K562 (cell line): ENCODE measurements at regions not wholly inside any gene's neighbourhood (a gene's known extent, or its start where the extent isn't known, plus 50 kb on each side); places are given as distances from the start of the nearest gene placed in this dataset.

Experiments used
- ATAC-seq: fragments of 200-7000 bp; cut with Tn5 transposase; 3 replicates; pipeline ENCODE4 v1.9.1; 2020; ENCODE audit warnings: moderate library complexity
- BruUV-seq: library from RNA; stranded (reverse); fragments of 400-500 nt; replicated peaks from 2 replicates; lab custom pipeline; 2021; lab: Mats Ljungman, UMichigan
- CTCF ChIA-PET: fragments of 300-600 bp; formaldehyde crosslinking; extraction: SDS; loops from one replicate; lab custom pipeline; 2021; ENCODE audit warnings: low intra/inter-chr PET ratio; lab: Yijun Ruan, JAX
- POLR2A ChIA-PET: fragments of 300-600, 350-650 bp; sonication (Branson Sonifier 250); formaldehyde crosslinking; extraction: SDS; loops from one replicate; lab custom pipeline; 2021; ENCODE audit warnings: antibody characterized with exemption, inconsistent platforms; lab: Yijun Ruan, JAX
- DNase-seq, 4 experiments: peaks; one replicate each; pipeline versions ENCODE4 v3.0.0 to v3.0.0-alpha.2; 2011 to 2018; ENCODE audit warnings: low spot score in 3 of 4, mixed read lengths in 3 of 4; ENCODE audit errors: extremely low read depth in 1 of 4
- FAIRE-seq: peaks from 2 replicates; lab custom pipeline; 2011; peaks lifted over from hg19 to GRCh38; lab: Jason Lieb, UNC
- H2AFZ ChIP-seq: 2 replicates; pipeline ENCODE4 v1.6.0; 2011; ENCODE audit warnings: low read depth, low read length, control low read depth, inconsistent platforms
- H3K27ac ChIP-seq: fragments of 200-600 bp; 3 replicates; pipeline ENCODE4 v1.8.0; 2011; ENCODE audit warnings: low read depth, mild to moderate bottlenecking, control low read depth, inconsistent platforms, low read length, moderate library complexity, mixed read lengths; ENCODE audit errors: extremely low read depth
- H3K27me3 ChIP-seq, 2 experiments: fragments of 300-600 bp in 1 of 2; 2 replicates in 1 of 2; 3 replicates in 1 of 2; pipeline versions ENCODE4 v1.6.0 to v1.8.0; 2011; ENCODE audit warnings: inconsistent platforms in 2 of 2, low read length in 2 of 2, mild to moderate bottlenecking in 1 of 2, mixed read lengths in 1 of 2, moderate library complexity in 1 of 2; ENCODE audit not compliant: control insufficient read depth in 2 of 2, insufficient read depth in 2 of 2
- H3K36me3 ChIP-seq: fragments of 300-600 bp; 3 replicates; pipeline ENCODE4 v1.8.0; 2011; ENCODE audit warnings: mild to moderate bottlenecking, low read length, inconsistent platforms; ENCODE audit not compliant: control insufficient read depth, insufficient read depth
- H3K4me1 ChIP-seq, 2 experiments: fragments of 200-600 bp in 1 of 2; replicated peaks in 1 of 2; 2 replicates in 1 of 2; 3 replicates in 1 of 2; pipeline versions ENCODE4 v1.5.1 to v1.8.0; 2011; ENCODE audit warnings: inconsistent platforms in 2 of 2, low read length in 2 of 2, mild to moderate bottlenecking in 1 of 2, mixed read lengths in 1 of 2, moderate library complexity in 1 of 2; ENCODE audit not compliant: control insufficient read depth in 2 of 2, insufficient read depth in 2 of 2
- H3K4me2 ChIP-seq: 2 replicates; pipeline ENCODE4 v1.6.1; 2011; ENCODE audit warnings: low read length, control low read depth, inconsistent platforms, mixed read lengths; ENCODE audit not compliant: insufficient read depth
- H3K4me3 ChIP-seq: fragments of 200-600 bp; sonication (generic), shearing (Covaris generic); 2 replicates; pipeline ENCODE4 v1.5.1; 2016; ENCODE audit warnings: control low read depth, inconsistent platforms
- H3K79me2 ChIP-seq: fragments of 200-600 bp; 3 replicates; pipeline ENCODE4 v1.8.0; 2011; ENCODE audit warnings: low read length, inconsistent platforms; ENCODE audit not compliant: control insufficient read depth, insufficient read depth
- H3K9ac ChIP-seq, 2 experiments: 2 replicates each; pipeline versions ENCODE4 v1.6.0 to v1.6.1; 2011; ENCODE audit warnings: low read depth in 2 of 2, low read length in 2 of 2, control low read depth in 1 of 2, inconsistent platforms in 1 of 2, mild to moderate bottlenecking in 1 of 2, mixed read lengths in 1 of 2; ENCODE audit not compliant: insufficient read depth in 1 of 2
- H3K9me1 ChIP-seq: one replicate; pipeline ENCODE4 v1.6.0; 2011; ENCODE audit warnings: inconsistent platforms, mild to moderate bottlenecking, low read length, moderate library complexity; ENCODE audit not compliant: control insufficient read depth, insufficient read depth
- H3K9me3 ChIP-seq: replicated peaks from 2 replicates; pipeline ENCODE4 v1.5.1; 2011; ENCODE audit warnings: low read depth, low read length, inconsistent platforms; ENCODE audit not compliant: control insufficient read depth, insufficient read depth
- H4K20me1 ChIP-seq: replicated peaks from 2 replicates; pipeline ENCODE4 v1.6.1; 2011; ENCODE audit warnings: low read length, inconsistent platforms, mixed read lengths; ENCODE audit not compliant: control insufficient read depth, insufficient read depth
- CTCFL ChIP-seq: IDR thresholded peaks from 2 replicates; pipeline ENCODE4 v1.6.1; 2011; ENCODE audit warnings: borderline replicate concordance, low read depth, mild to moderate bottlenecking, moderate library complexity, low read length; ENCODE audit not compliant: insufficient read depth, poor library complexity, severe bottlenecking
- GABPB2 ChIP-seq: fragments of 250-450 bp; sonication (Bioruptor Pico); conservative IDR thresholded peaks from 2 replicates; pipeline ENCODE4 v1.5.1; 2021; ENCODE audit warnings: mild to moderate bottlenecking
- HINFP ChIP-seq: fragments of 450-650 bp; conservative IDR thresholded peaks from 2 replicates; pipeline ENCODE4 v1.6.1; 2016; ENCODE audit warnings: missing genetic modification characterization, low read depth, mild to moderate bottlenecking, control low read depth, missing compliant biosample characterization
- HMGN3 ChIP-seq: IDR thresholded peaks from 2 replicates; pipeline ENCODE4 v1.6.1; 2011; ENCODE audit warnings: borderline replicate concordance, low read depth, mild to moderate bottlenecking, mixed read lengths, low read length; ENCODE audit not compliant: insufficient read length; ENCODE audit errors: extremely low read depth
- ILK ChIP-seq: fragments of 450-650 bp; IDR thresholded peaks from 2 replicates; pipeline ENCODE4 v1.6.1; 2016; ENCODE audit warnings: missing genetic modification characterization, low read depth, mild to moderate bottlenecking, missing compliant biosample characterization, moderate library complexity, borderline replicate concordance
- KDM1A ChIP-seq, 2 experiments: fragments of 450-650 bp; IDR thresholded peaks; 2 replicates each; pipeline ENCODE4 v1.6.1; 2016; ENCODE audit warnings: mild to moderate bottlenecking in 2 of 2
- NFXL1 ChIP-seq: fragments of 450-650 bp; formaldehyde crosslinking; IDR thresholded peaks from 2 replicates; pipeline ENCODE4 v1.4.0; 2021; ENCODE audit warnings: mild to moderate bottlenecking
- NUFIP1 ChIP-seq: fragments of 450-650 bp; IDR thresholded peaks from 2 replicates; pipeline ENCODE4 v1.6.1; 2018; ENCODE audit not compliant: partially characterized antibody
- SMAD4 ChIP-seq: fragments of 250-450 bp; sonication (Bioruptor Pico); conservative IDR thresholded peaks from 2 replicates; pipeline ENCODE4 v1.8.0; 2021; ENCODE audit warnings: inconsistent platforms, mild to moderate bottlenecking, moderate library complexity
- SPI1 ChIP-seq: IDR thresholded peaks from 2 replicates; pipeline ENCODE4 v1.6.1; 2011; ENCODE audit warnings: low read depth, low read length, control low read depth, borderline replicate concordance
- STAT5A ChIP-seq: IDR thresholded peaks from 2 replicates; pipeline ENCODE4 v1.6.1; 2012; ENCODE audit warnings: low read length, inconsistent platforms, borderline replicate concordance
- TEAD2 ChIP-seq: fragments of 450-650 bp; IDR thresholded peaks from 2 replicates; pipeline ENCODE4 v1.6.1; 2016; ENCODE audit warnings: missing genetic modification characterization, control low read depth, missing compliant biosample characterization
- ZBTB7A ChIP-seq: IDR thresholded peaks from 2 replicates; pipeline ENCODE4 v1.6.1; 2011; ENCODE audit warnings: low read depth, mild to moderate bottlenecking, low read length, moderate library complexity, borderline replicate concordance; ENCODE audit not compliant: control insufficient read depth
- ZNF143 ChIP-seq: sonication (generic); formaldehyde crosslinking; IDR thresholded peaks from 2 replicates; pipeline ENCODE4 v1.9.0; 2022; ENCODE audit warnings: mild to moderate bottlenecking, missing genetic modification reagents
- ZNF384 ChIP-seq: IDR thresholded peaks from 2 replicates; pipeline ENCODE4 v1.6.1; 2012; ENCODE audit warnings: low read depth, low read length, improper control_type of control experiment
- ZNF436 ChIP-seq: fragments of 250-450, 450-650 bp; sonication (Bioruptor Pico); formaldehyde crosslinking; IDR thresholded peaks from 2 replicates; pipeline ENCODE4 v1.7.0; 2020; ENCODE audit warnings: mild to moderate bottlenecking
- ZNF445 ChIP-seq: fragments of 250-450 bp; sonication (Bioruptor Pico); IDR thresholded peaks from 2 replicates; pipeline ENCODE4 v1.4.0; 2020; ENCODE audit warnings: low read depth, mild to moderate bottlenecking, moderate library complexity
- ZNF644 ChIP-seq: fragments of 200-800 bp; sonication (Bioruptor generic); IDR thresholded peaks from 2 replicates; pipeline ENCODE4 v1.6.1; 2016; ENCODE audit warnings: low read depth, missing genetic modification characterization, missing compliant biosample characterization
- WGBS: fragments of 100-300 bp; shearing (Covaris generic); methylation state at CpG from one replicate; pipeline ENCODE4 v1.1.6; 2016; ENCODE audit warnings: low coverage, mixed read lengths; ENCODE audit not compliant: insufficient coverage; ENCODE audit errors: missing lambda C conversion rate; 5-methylcytosine and 5-hydroxymethylcytosine counted together
- in situ Hi-C: fragments of 300-500 bp; cut with MboI; formaldehyde crosslinking; loops from 4 replicates; pipeline ENCODE4 v1.15.0; 2018; ENCODE audit warnings: inconsistent platforms, mixed read lengths
- intact Hi-C: fragments of 100-400 bp; cut with micrococcal nuclease; formaldehyde crosslinking; loops from 2 replicates; pipeline ENCODE4 v1.14.2; 2022

- DNase-seq (no peak), FAIRE-seq (no peak), ATAC-seq (no peak)
- Histone ChIP-seq H3K4me2 (no peak overlapping the region), H2AFZ (no peak overlapping the region), H3K36me3 (no peaks in the 10 kb centered on the region), H3K9me3 (no peaks in the 10 kb centered on the region), H3K79me2 (no peaks in the 10 kb centered on the region), H3K27ac (no peak overlapping the region), H3K9ac (no peak overlapping the region), H4K20me1 (no peaks in the 10 kb centered on the region), H3K4me3 (no peak overlapping the region), H3K4me1 (no peaks in the 10 kb centered on the region), H3K9me1 (no peaks in the 10 kb centered on the region), H3K27me3 (no peaks in the 10 kb centered on the region)
- TF ChIP-seq SMAD4 (no peak), HMGN3 (no peak), TEAD2 (tag) (no peak), STAT5A (no peak), KDM1A (IDR thresholded peaks at IDR 0.05) (no peak), ZNF143 (CRISPR knock-in tag) (no peak), ZNF644 (tag) (no peak), ZNF445 (no peak), NUFIP1 (no peak), ILK (tag) (no peak), GABPB2 (CRISPR knock-in tag) (no peak), HINFP (no peak), NFXL1 (CRISPR knock-in tag) (no peak), CTCFL (no peak), SPI1 (no peak), ZNF384 (no peak), ZNF436 (CRISPR knock-in tag) (no peak), ZBTB7A (no peak)
- 0% methylated on average over 6 of the region's 6 CpGs for WGBS
- intact Hi-C loops (no loop called here), in situ Hi-C loops (no loop called here)
- no TSS peak for BruUV-seq
- POLR2A ChIA-PET, result no interaction called here
- CTCF ChIA-PET, result no interaction called here
Measured at GRCh38 chr2:117717072-117717471, 97.4 kb upstream of the DDX18 start.
